Calu3 (cell line): ENCODE measurements at regions not wholly inside any gene's neighbourhood (a gene's known extent, or its start where the extent isn't known, plus 50 kb on each side); places are given as distances from the start of the nearest gene placed in this dataset.

Experiments used
- BruUV-seq: library from RNA; stranded (reverse); fragments of 400-500 nt; replicated peaks from 2 replicates; lab custom pipeline; 2021; lab: Mats Ljungman, UMichigan
- CTCF ChIA-PET: fragments of 300-600 bp; sonication (Branson Sonifier 250); formaldehyde crosslinking; loops from one replicate; lab custom pipeline; 2022; ENCODE audit warnings: antibody characterized with exemption; lab: Charles Lee
- DNase-seq: peaks from one replicate; pipeline ENCODE4 v3.0.0; 2022
- H3K27ac Mint-ChIP-seq: one replicate; pipeline ENCODE4 v1.8.0; 2022; ENCODE audit warnings: mixed read lengths; ENCODE audit not compliant: unreplicated experiment
- H3K27me3 Mint-ChIP-seq: one replicate; pipeline ENCODE4 v1.8.0; 2022; ENCODE audit warnings: mixed read lengths; ENCODE audit not compliant: unreplicated experiment
- H3K36me3 Mint-ChIP-seq: one replicate; pipeline ENCODE4 v1.8.0; 2022; ENCODE audit warnings: mild to moderate bottlenecking, moderate library complexity, mixed read lengths; ENCODE audit not compliant: insufficient read depth, unreplicated experiment
- H3K4me1 Mint-ChIP-seq: one replicate; pipeline ENCODE4 v1.8.0; 2022; ENCODE audit warnings: mild to moderate bottlenecking, low read depth, mixed read lengths; ENCODE audit not compliant: unreplicated experiment
- H3K4me3 Mint-ChIP-seq: one replicate; pipeline ENCODE4 v1.8.0; 2022; ENCODE audit warnings: mild to moderate bottlenecking, low read depth, moderate library complexity, mixed read lengths; ENCODE audit not compliant: unreplicated experiment
- H3K9me3 Mint-ChIP-seq: one replicate; pipeline ENCODE4 v1.8.0; 2022; ENCODE audit warnings: low read depth, mixed read lengths; ENCODE audit not compliant: unreplicated experiment
- intact Hi-C: fragments of 100-400 bp; cut with micrococcal nuclease; formaldehyde crosslinking; loops from one replicate; pipeline ENCODE4 v1.10.0; 2022; ENCODE audit not compliant: unreplicated experiment
- TF ChIP-seq, protein P1 (sequence below): fragments of 200-600 bp; IDR thresholded peaks from one replicate; pipeline ENCODE4 v1.8.0; 2022; ENCODE audit warnings: antibody characterized with exemption; ENCODE audit not compliant: unreplicated experiment

DNA sequence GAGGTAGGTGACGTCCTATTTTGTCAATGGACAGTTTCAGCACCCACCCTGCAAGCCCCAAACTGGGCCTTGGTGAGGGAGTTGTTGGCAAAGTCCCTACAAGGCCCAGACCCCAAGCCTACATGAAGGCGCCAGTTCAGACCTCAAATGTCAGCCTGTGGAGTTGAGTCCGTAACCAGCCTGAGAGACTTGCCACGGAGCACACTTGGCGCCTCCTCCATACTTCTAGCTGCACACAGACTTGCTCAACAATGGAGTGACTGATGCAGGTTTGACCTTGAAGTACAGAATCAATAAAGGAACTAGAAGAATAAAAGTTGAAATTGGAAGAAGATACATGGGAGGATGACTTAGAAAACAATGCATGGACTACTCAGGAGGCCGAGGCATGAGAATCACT lies 134.3 kb downstream of the PROX1 start:
- Mint-ChIP-seq H3K27ac (no peak overlapping the region), H3K4me3 (no peak overlapping the region), H3K36me3 (no peaks in the 10 kb centered on the region), H3K4me1 (peaks cover 12% of the 10 kb centered on the region), H3K9me3 (peaks cover 2% of the 10 kb centered on the region), H3K27me3 (peaks cover 13% of the 10 kb centered on the region)
- intact Hi-C loops, result loop anchor here (2.0 to 10.0 kb wide), 3 partner anchors 133 to 467 kb away; no protein-coding TSS in a partner anchor
- CTCF ChIA-PET, result interaction anchor here (1.4 kb wide), 1 partner anchor 134 kb away, joined by 8 read pairs; the partner anchor contains the start of gene PROX1
- no peak for DNase-seq
- no TSS peak for BruUV-seq
- TF ChIP-seq, protein P1, sequence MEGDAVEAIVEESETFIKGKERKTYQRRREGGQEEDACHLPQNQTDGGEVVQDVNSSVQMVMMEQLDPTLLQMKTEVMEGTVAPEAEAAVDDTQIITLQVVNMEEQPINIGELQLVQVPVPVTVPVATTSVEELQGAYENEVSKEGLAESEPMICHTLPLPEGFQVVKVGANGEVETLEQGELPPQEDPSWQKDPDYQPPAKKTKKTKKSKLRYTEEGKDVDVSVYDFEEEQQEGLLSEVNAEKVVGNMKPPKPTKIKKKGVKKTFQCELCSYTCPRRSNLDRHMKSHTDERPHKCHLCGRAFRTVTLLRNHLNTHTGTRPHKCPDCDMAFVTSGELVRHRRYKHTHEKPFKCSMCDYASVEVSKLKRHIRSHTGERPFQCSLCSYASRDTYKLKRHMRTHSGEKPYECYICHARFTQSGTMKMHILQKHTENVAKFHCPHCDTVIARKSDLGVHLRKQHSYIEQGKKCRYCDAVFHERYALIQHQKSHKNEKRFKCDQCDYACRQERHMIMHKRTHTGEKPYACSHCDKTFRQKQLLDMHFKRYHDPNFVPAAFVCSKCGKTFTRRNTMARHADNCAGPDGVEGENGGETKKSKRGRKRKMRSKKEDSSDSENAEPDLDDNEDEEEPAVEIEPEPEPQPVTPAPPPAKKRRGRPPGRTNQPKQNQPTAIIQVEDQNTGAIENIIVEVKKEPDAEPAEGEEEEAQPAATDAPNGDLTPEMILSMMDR, result no peak

- Mint-ChIP-seq H3K27me3 (peaks cover 2% of the 10 kb centered on the region), H3K4me3 (no peak overlapping the region), H3K27ac (no peak overlapping the region), H3K9me3 (no peaks in the 10 kb centered on the region), H3K4me1 (peaks cover 12% of the 10 kb centered on the region), H3K36me3 (no peaks in the 10 kb centered on the region)
- CTCF ChIA-PET, result interaction anchor here (0.6 to 1.4 kb wide), 13 partner anchors 10 to 879 kb away, joined by 3 to 8 read pairs (median 5); partner anchors contain the start of gene PROX1
- intact Hi-C loops, result loop anchor here (1.0 to 10.0 kb wide), 7 partner anchors 134 to 1000 kb away; no protein-coding TSS in a partner anchor
- peak; percentile 65 for DNase-seq
- TF ChIP-seq, protein P1, result peak; percentile 42
- BruUV-seq, result no TSS peak
Observed at GRCh38 chr1:214123061-214123784, 135.4 kb downstream of the PROX1 start.

DNA sequence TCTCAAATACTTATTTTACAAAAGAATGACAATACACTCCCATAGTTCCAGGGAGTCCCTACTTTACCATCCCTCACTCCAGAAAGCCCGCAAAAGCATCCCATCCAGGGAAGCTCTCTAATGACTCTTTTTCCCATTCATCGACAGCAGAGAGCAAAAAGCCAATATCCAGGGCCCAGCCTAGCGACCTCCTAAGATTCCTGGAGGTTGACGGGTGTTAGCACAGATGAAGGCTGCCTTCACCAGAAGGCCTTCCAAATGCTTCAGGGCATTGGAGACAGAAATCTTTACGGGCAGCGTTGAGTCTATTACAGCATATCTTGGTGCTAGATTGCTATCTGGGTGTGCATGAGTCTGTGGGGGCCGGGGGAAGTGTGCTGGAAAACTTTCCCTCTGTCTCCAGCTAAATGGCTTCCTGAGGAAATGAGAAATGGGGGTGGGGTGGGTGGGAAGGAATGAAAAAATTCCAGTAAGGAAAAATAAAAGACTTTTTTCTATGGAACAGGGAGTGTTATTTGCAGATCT lies 136.6 kb downstream of the PROX1 start:
- intact Hi-C loops, result loop anchor here (10.0 kb wide), 2 partner anchors 300 to 470 kb away; no protein-coding TSS in a partner anchor
- Mint-ChIP-seq H3K27me3 (no peaks in the 10 kb centered on the region), H3K4me3 (no peak overlapping the region), H3K36me3 (no peaks in the 10 kb centered on the region), H3K27ac (no peak overlapping the region), H3K9me3 (no peaks in the 10 kb centered on the region), H3K4me1 (peaks cover 12% of the 10 kb centered on the region)
- TF ChIP-seq, protein P1, result no peak
- BruUV-seq, result no TSS peak
- no peak for DNase-seq
- CTCF ChIA-PET, result no interaction called here

DNA sequence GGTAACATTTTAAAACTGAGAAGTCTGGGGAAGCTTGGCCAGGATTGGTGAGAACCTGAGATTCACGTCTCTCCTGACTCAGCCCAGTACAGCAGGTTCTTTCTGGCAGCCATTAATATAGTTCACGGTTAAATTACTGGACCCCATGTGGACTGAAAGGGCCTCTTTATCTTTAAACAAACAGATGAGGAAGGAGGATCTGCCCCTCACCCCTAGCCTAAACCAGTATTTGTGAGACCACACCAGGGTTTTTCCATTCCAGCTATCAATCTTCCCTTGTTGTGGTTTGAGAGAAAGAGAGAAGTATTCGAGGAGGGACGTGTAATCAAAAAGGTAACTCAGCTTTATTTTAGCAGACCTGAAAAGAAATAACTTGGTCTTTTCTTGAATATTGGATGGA lies 137.1 kb downstream of the PROX1 start:
- Mint-ChIP-seq H3K4me1 (peaks cover 12% of the 10 kb centered on the region), H3K27ac (no peak overlapping the region), H3K36me3 (no peaks in the 10 kb centered on the region), H3K9me3 (no peaks in the 10 kb centered on the region), H3K4me3 (no peak overlapping the region), H3K27me3 (no peaks in the 10 kb centered on the region)
- intact Hi-C loops, result loop anchor here (10.0 kb wide), 2 partner anchors 300 to 470 kb away; no protein-coding TSS in a partner anchor
- TF ChIP-seq, protein P1, result no peak
- CTCF ChIA-PET, result no interaction called here
- no TSS peak for BruUV-seq
- no peak for DNase-seq
